Astrocyte (in vitro differentiated cells and primary cell): ENCODE measurements at regions not wholly inside any gene's neighbourhood (a gene's known extent, or its start where the extent isn't known, plus 50 kb on each side); places are given as distances from the start of the nearest gene placed in this dataset.

ENCODE experiments used
- EZH2 ChIP-seq: IDR thresholded peaks from 2 replicates; pipeline ENCODE4 v1.6.1; 2012; ENCODE audit warnings: mild to moderate bottlenecking, low read length, inconsistent platforms; ENCODE audit not compliant: insufficient read depth
- TF ChIP-seq, protein P1 (sequence below): IDR thresholded peaks from 2 replicates; pipeline ENCODE4 v1.5.1; 2011; ENCODE audit warnings: low read depth, mild to moderate bottlenecking, inconsistent platforms, low read length, moderate library complexity; ENCODE audit not compliant: insufficient read depth

GRCh38 chr15:58285212-58285920 is 146.4 kb upstream of the LIPC start:
- no peak for TF ChIP-seq EZH2
- TF ChIP-seq, protein P1, sequence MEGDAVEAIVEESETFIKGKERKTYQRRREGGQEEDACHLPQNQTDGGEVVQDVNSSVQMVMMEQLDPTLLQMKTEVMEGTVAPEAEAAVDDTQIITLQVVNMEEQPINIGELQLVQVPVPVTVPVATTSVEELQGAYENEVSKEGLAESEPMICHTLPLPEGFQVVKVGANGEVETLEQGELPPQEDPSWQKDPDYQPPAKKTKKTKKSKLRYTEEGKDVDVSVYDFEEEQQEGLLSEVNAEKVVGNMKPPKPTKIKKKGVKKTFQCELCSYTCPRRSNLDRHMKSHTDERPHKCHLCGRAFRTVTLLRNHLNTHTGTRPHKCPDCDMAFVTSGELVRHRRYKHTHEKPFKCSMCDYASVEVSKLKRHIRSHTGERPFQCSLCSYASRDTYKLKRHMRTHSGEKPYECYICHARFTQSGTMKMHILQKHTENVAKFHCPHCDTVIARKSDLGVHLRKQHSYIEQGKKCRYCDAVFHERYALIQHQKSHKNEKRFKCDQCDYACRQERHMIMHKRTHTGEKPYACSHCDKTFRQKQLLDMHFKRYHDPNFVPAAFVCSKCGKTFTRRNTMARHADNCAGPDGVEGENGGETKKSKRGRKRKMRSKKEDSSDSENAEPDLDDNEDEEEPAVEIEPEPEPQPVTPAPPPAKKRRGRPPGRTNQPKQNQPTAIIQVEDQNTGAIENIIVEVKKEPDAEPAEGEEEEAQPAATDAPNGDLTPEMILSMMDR = no peak
